ENCODE measurements at regions not wholly inside any gene's neighbourhood (a gene's known extent, or its start where the extent isn't known, plus 50 kb on each side); places are given as distances from the start of the nearest gene placed in this dataset.

GRCh38 chr2:128457716-128458115, 139.0 kb upstream of the HS6ST1 start:
- no peak overlapping the region for H3K27ac ChIP-seq (ENCODE audit: low read depth, low read length)
- H3K36me3 ChIP-seq (ENCODE audit: control insufficient read depth, low read length), result no peaks in the 10 kb centered on the region
- no peaks in the 10 kb centered on the region; the same call in 1 of the 2 replicates for H3K27me3 ChIP-seq (ENCODE audit: control insufficient read depth, low read length)
- no peak for TF ChIP-seq EZH2phosphoT487 (IDR thresholded peaks at IDR 0.05; ENCODE audit: borderline replicate concordance, low read length)
- no peak for TF ChIP-seq CTCF (IDR thresholded peaks at IDR 0.05; ENCODE audit: low read depth, low read length, poor library complexity, severe bottlenecking)
- no peak overlapping the region for H3K4me2 ChIP-seq (ENCODE audit: low read length)
- H4K20me1 ChIP-seq (ENCODE audit: control insufficient read depth, insufficient read depth, low read depth, low read length), result no peaks in the 10 kb centered on the region
- H3K9me2 ChIP-seq (replicated peaks; ENCODE audit: control insufficient read depth, low read length), result no peaks in the 10 kb centered on the region
- no peaks in the 10 kb centered on the region for H3K79me2 ChIP-seq (ENCODE audit: control insufficient read depth, low read length)
- H3F3A ChIP-seq (ENCODE audit: control insufficient read depth, insufficient read depth), result no peaks in the 10 kb centered on the region
- H3K4me1 ChIP-seq (ENCODE audit: control insufficient read depth, low read length), result no peaks in the 10 kb centered on the region
- no peaks in the 10 kb centered on the region for H3K9me3 ChIP-seq (ENCODE audit: control insufficient read depth, insufficient read depth, low read length)
- no peak overlapping the region for H3K4me3 ChIP-seq (ENCODE audit: low read length)

GRCh38 chr2:128458505-128458904, 139.8 kb upstream of the HS6ST1 start:
- H3F3A ChIP-seq (ENCODE audit: control insufficient read depth, insufficient read depth), result no peaks in the 10 kb centered on the region
- H3K9me3 ChIP-seq (ENCODE audit: control insufficient read depth, insufficient read depth, low read length), result no peaks in the 10 kb centered on the region
- H3K4me2 ChIP-seq (ENCODE audit: low read length), result no peak overlapping the region
- H3K4me3 ChIP-seq (ENCODE audit: low read length), result no peak overlapping the region
- no peak for TF ChIP-seq EZH2phosphoT487 (IDR thresholded peaks at IDR 0.05; ENCODE audit: borderline replicate concordance, low read length)
- TF ChIP-seq CTCF (IDR thresholded peaks at IDR 0.05; ENCODE audit: low read depth, low read length, poor library complexity, severe bottlenecking), result no peak
- no peaks in the 10 kb centered on the region; the same call in 1 of the 2 replicates for H3K27me3 ChIP-seq (ENCODE audit: control insufficient read depth, low read length)
- no peaks in the 10 kb centered on the region for H3K36me3 ChIP-seq (ENCODE audit: control insufficient read depth, low read length)
- H3K4me1 ChIP-seq (ENCODE audit: control insufficient read depth, low read length), result no peaks in the 10 kb centered on the region
- no peaks in the 10 kb centered on the region for H3K79me2 ChIP-seq (ENCODE audit: control insufficient read depth, low read length)
- H4K20me1 ChIP-seq (ENCODE audit: control insufficient read depth, insufficient read depth, low read depth, low read length), result no peaks in the 10 kb centered on the region
- H3K27ac ChIP-seq (ENCODE audit: low read depth, low read length), result no peak overlapping the region
- H3K9me2 ChIP-seq (replicated peaks; ENCODE audit: control insufficient read depth, low read length), result no peaks in the 10 kb centered on the region

- no peak overlapping the region for H3K27ac ChIP-seq (ENCODE audit: low read depth, low read length)
- H3K36me3 ChIP-seq (ENCODE audit: control insufficient read depth, low read length), result no peaks in the 10 kb centered on the region
- H3K4me3 ChIP-seq (ENCODE audit: low read length), result no peak overlapping the region
- H4K20me1 ChIP-seq (ENCODE audit: control insufficient read depth, insufficient read depth, low read depth, low read length), result no peaks in the 10 kb centered on the region
- H3F3A ChIP-seq (ENCODE audit: control insufficient read depth, insufficient read depth), result no peaks in the 10 kb centered on the region
- H3K4me1 ChIP-seq (ENCODE audit: control insufficient read depth, low read length), result no peaks in the 10 kb centered on the region
- no peaks in the 10 kb centered on the region for H3K79me2 ChIP-seq (ENCODE audit: control insufficient read depth, low read length)
- no peak overlapping the region for H3K4me2 ChIP-seq (ENCODE audit: low read length)
- H3K27me3 ChIP-seq (ENCODE audit: control insufficient read depth, low read length), result no peaks in the 10 kb centered on the region
- no peak for TF ChIP-seq EZH2phosphoT487 (IDR thresholded peaks at IDR 0.05; ENCODE audit: borderline replicate concordance, low read length)
- TF ChIP-seq CTCF (IDR thresholded peaks at IDR 0.05; ENCODE audit: low read depth, low read length, poor library complexity, severe bottlenecking), result no peak
- no peaks in the 10 kb centered on the region for H3K9me2 ChIP-seq (replicated peaks; ENCODE audit: control insufficient read depth, low read length)
- H3K9me3 ChIP-seq (ENCODE audit: control insufficient read depth, insufficient read depth, low read length), result peaks cover 33% of the 10 kb centered on the region
Measured at GRCh38 chr2:128464456-128464855, 145.8 kb upstream of the HS6ST1 start.

All from DOHH2 (cell line).